ENCODE measurements at regions not wholly inside any gene's neighbourhood (a gene's known extent, or its start where the extent isn't known, plus 50 kb on each side); places are given as distances from the start of the nearest gene placed in this dataset.

GRCh38 chr10:107215681-107216080, 51.2 kb upstream of the SORCS1 start:
- Histone ChIP-seq H4K20me1 (ENCODE audit: insufficient read depth, low read length, poor library complexity, severe bottlenecking) (no peaks in the 10 kb centered on the region), H3K9ac (ENCODE audit: low read depth, low read length, poor library complexity, severe bottlenecking) (no peak overlapping the region), H3K36me3 (ENCODE audit: insufficient read depth, low read length) (no peaks in the 10 kb centered on the region), H3K9me2 (replicated peaks; ENCODE audit: low read depth, low read length) (no peaks in the 10 kb centered on the region), H3K4me2 (ENCODE audit: low read depth, low read length, poor library complexity, severe bottlenecking) (no peak overlapping the region), H3K4me1 (ENCODE audit: insufficient read depth, low read length, poor library complexity, severe bottlenecking) (no peaks in the 10 kb centered on the region), H3K27me3 (ENCODE audit: insufficient read depth, low read length, poor library complexity, severe bottlenecking) (no peaks in the 10 kb centered on the region), H3F3A (ENCODE audit: low read depth) (no peaks in the 10 kb centered on the region), H3K79me2 (ENCODE audit: insufficient read depth, low read length) (no peaks in the 10 kb centered on the region), H3K9me3 (ENCODE audit: insufficient read depth, low read depth, low read length) (no peaks in the 10 kb centered on the region), H3K4me3 (ENCODE audit: low read length, poor library complexity, severe bottlenecking) (no peak overlapping the region), H2AFZ (ENCODE audit: low read length) (no peak overlapping the region)
- TF ChIP-seq CTCF (conservative IDR thresholded peaks at IDR 0.05; ENCODE audit: low read length) (no peak), EZH2phosphoT487 (IDR thresholded peaks at IDR 0.05; ENCODE audit: borderline replicate concordance) (no peak)

Measured in Loucy (cell line).